Gastroesophageal sphincter (tissue), 3 donors: ENCODE measurements at regions not wholly inside any gene's neighbourhood (a gene's known extent, or its start where the extent isn't known, plus 50 kb on each side); places are given as distances from the start of the nearest gene placed in this dataset.

ENCODE experiments used
- CTCF ChIP-seq, 4 experiments: fragments of 200-600 bp in 2 of 4; fragments of 450-650 bp in 2 of 4; sonication (generic) in 1 of 4; IDR thresholded peaks; one replicate each; pipeline ENCODE4 v1.5.1; 2017 to 2019; ENCODE audit warnings: antibody characterized with exemption in 4 of 4, mild to moderate bottlenecking in 2 of 4, moderate library complexity in 2 of 4
- EP300 ChIP-seq: sonication (generic); formaldehyde crosslinking; IDR thresholded peaks from one replicate; pipeline ENCODE4 v1.6.1; 2017; ENCODE audit warnings: antibody characterized with exemption, mild to moderate bottlenecking
- POLR2A ChIP-seq, 2 donors: fragments of 450-650 bp; IDR thresholded peaks; one replicate each; pipeline ENCODE4 v1.6.1; 2017; ENCODE audit warnings: antibody characterized with exemption in 2 of 2, mild to moderate bottlenecking in 2 of 2, moderate library complexity in 1 of 2
- POLR2AphosphoS5 ChIP-seq: sonication (generic); formaldehyde crosslinking; IDR thresholded peaks from one replicate; pipeline ENCODE4 v1.6.1; 2017; ENCODE audit warnings: antibody characterized with exemption

GRCh38 chr5:119300311-119300670, 55.5 kb upstream of the TNFAIP8 start:
- TF ChIP-seq CTCF (IDR thresholded peaks at IDR 0.05) = no peak
- TF ChIP-seq POLR2A (IDR thresholded peaks at IDR 0.05) = no peak
- no peak for TF ChIP-seq POLR2AphosphoS5
- TF ChIP-seq EP300 = no peak
